ENCODE measurements at regions not wholly inside any gene's neighbourhood (a gene's known extent, or its start where the extent isn't known, plus 50 kb on each side); places are given as distances from the start of the nearest gene placed in this dataset.

GRCh38 chr13:34002924-34003323 is 185.0 kb downstream of the RFC3 start:
- DNase-seq (ENCODE audit: low spot score): no peak

GRCh38 chr13:34003656-34004055 is 185.7 kb downstream of the RFC3 start:
- DNase-seq (ENCODE audit: low spot score): no peak

- no peak for DNase-seq (ENCODE audit: low spot score)
Observed at GRCh38 chr13:34004676-34005075, 186.7 kb downstream of the RFC3 start.

GRCh38 chr13:34006011-34006410 is 188.1 kb downstream of the RFC3 start:
- DNase-seq (ENCODE audit: low spot score): no peak

GRCh38 chr13:34011552-34012085 is 193.7 kb downstream of the RFC3 start:
- no peak for DNase-seq (ENCODE audit: low spot score)

- DNase-seq (ENCODE audit: low spot score): no peak
Observed at GRCh38 chr13:34012382-34012781, 194.4 kb downstream of the RFC3 start.

GRCh38 chr13:34013061-34013460 is 195.1 kb downstream of the RFC3 start:
- DNase-seq (ENCODE audit: low spot score): no peak

- DNase-seq (ENCODE audit: low spot score): peak; percentile 31
Observed at GRCh38 chr13:34017231-34017630, 199.3 kb downstream of the RFC3 start.

- DNase-seq (ENCODE audit: low spot score): peak; percentile 82
Observed at GRCh38 chr13:34019870-34020269, 201.9 kb downstream of the RFC3 start.

GRCh38 chr13:34020388-34020787 is 202.4 kb downstream of the RFC3 start:
- DNase-seq (ENCODE audit: low spot score): peak; percentile 12

- DNase-seq (ENCODE audit: low spot score): no peak
Observed at GRCh38 chr13:34021619-34022018, 203.7 kb downstream of the RFC3 start.

- peak; percentile 56 for DNase-seq (ENCODE audit: low spot score)
Observed at GRCh38 chr13:34025746-34026145, 207.8 kb downstream of the RFC3 start.

- no peak for DNase-seq (ENCODE audit: low spot score)
Observed at GRCh38 chr13:34026308-34026707, 208.4 kb downstream of the RFC3 start.

GRCh38 chr13:34028496-34029442 is 210.8 kb downstream of the RFC3 start:
- DNase-seq (ENCODE audit: low spot score): no peak

- DNase-seq (ENCODE audit: low spot score): no peak
Observed at GRCh38 chr13:34030782-34031181, 212.8 kb downstream of the RFC3 start.

GRCh38 chr13:34031610-34032009 is 213.7 kb downstream of the RFC3 start:
- DNase-seq (ENCODE audit: low spot score): no peak

- DNase-seq (ENCODE audit: low spot score): no peak
Observed at GRCh38 chr13:34034411-34034810, 216.5 kb downstream of the RFC3 start.

- no peak for DNase-seq (ENCODE audit: low spot score)
Observed at GRCh38 chr13:34035178-34035577, 217.2 kb downstream of the RFC3 start.

GRCh38 chr13:34035676-34036325 is 217.9 kb downstream of the RFC3 start:
- DNase-seq (ENCODE audit: low spot score): peak; percentile 81

GRCh38 chr13:34037636-34038540 is 219.9 kb downstream of the RFC3 start:
- peak; percentile 20 for DNase-seq (ENCODE audit: low spot score)

- no peak for DNase-seq (ENCODE audit: low spot score)
Observed at GRCh38 chr13:34038541-34039068, 220.7 kb downstream of the RFC3 start.

- no peak for DNase-seq (ENCODE audit: low spot score)
Observed at GRCh38 chr13:34039678-34040077, 221.7 kb downstream of the RFC3 start.

Data from kidney tubule cell (primary cell).